SK-N-SH (cell line): ENCODE measurements at regions not wholly inside any gene's neighbourhood (a gene's known extent, or its start where the extent isn't known, plus 50 kb on each side); places are given as distances from the start of the nearest gene placed in this dataset.

Experiments
- CTCF ChIP-seq: fragments of 200-600 bp; sonication (generic); IDR thresholded peaks from 2 replicates; pipeline ENCODE4 v1.6.1; 2017; ENCODE audit warnings: antibody characterized with exemption, mild to moderate bottlenecking, moderate library complexity
- POLR2AphosphoS5 ChIP-seq: IDR thresholded peaks from 2 replicates; pipeline ENCODE4 v1.6.1; 2012; ENCODE audit warnings: low read depth, low read length
- RAD21 ChIP-seq: IDR thresholded peaks from 2 replicates; pipeline ENCODE4 v1.6.1; 2012; ENCODE audit warnings: mild to moderate bottlenecking, low read length
- RCOR1 ChIP-seq: fragments of 150-350 bp; IDR thresholded peaks from 2 replicates; pipeline ENCODE4 v1.6.1; 2017; ENCODE audit warnings: antibody characterized with exemption, low read length
- YY1 ChIP-seq: IDR thresholded peaks from 2 replicates; pipeline ENCODE4 v1.4.0; 2012; ENCODE audit warnings: low read depth, mild to moderate bottlenecking

GRCh38 chr1:22271847-22272801 is 129.2 kb upstream of the WNT4 start:
- TF ChIP-seq CTCF (no peak), YY1 (no peak), POLR2AphosphoS5 (no peak), RAD21 (no peak), RCOR1 (no peak)
